CD8-positive, alpha-beta memory T cell (primary cell): ENCODE measurements at regions not wholly inside any gene's neighbourhood (a gene's known extent, or its start where the extent isn't known, plus 50 kb on each side); places are given as distances from the start of the nearest gene placed in this dataset.
"Not testable (repeated sequence)": the region's sequence is repeated elsewhere in the genome, so short reads cannot be mapped to it uniquely, and the experiment has no call there.

Experiments used
- CTCF ChIA-PET: fragments of 350-600 bp; sonication (Branson Sonifier 250); formaldehyde crosslinking; loops from one replicate; lab custom pipeline; 2021; ENCODE audit warnings: antibody characterized with exemption; lab: Charles Lee
- POLR2A ChIA-PET: fragments of 350-600 bp; sonication (Branson Sonifier 250); formaldehyde crosslinking; loops from one replicate; lab custom pipeline; 2021; ENCODE audit warnings: antibody characterized with exemption; lab: Charles Lee
- DNase-seq, 5 donors: peaks; one replicate each; pipeline versions ENCODE4 v3.0.0 to v3.0.0-alpha.2; 2020 to 2022; ENCODE audit warnings: mixed read lengths in 1 of 5
- H3K27ac ChIP-seq: one replicate; pipeline ENCODE4 v1.7.0; 2013; ENCODE audit warnings: low read depth, mild to moderate bottlenecking, low read length, moderate library complexity
- H3K27me3 ChIP-seq: 2 replicates; pipeline ENCODE4 v1.7.0; 2013; ENCODE audit warnings: low read length, mild to moderate bottlenecking; ENCODE audit not compliant: insufficient read depth, poor library complexity, severe bottlenecking
- H3K36me3 ChIP-seq: 2 replicates; pipeline ENCODE4 v1.7.0; 2013; ENCODE audit warnings: mild to moderate bottlenecking, low read length, moderate library complexity; ENCODE audit not compliant: insufficient read depth
- H3K4me1 ChIP-seq: 2 replicates; pipeline ENCODE4 v1.7.0; 2013; ENCODE audit warnings: mild to moderate bottlenecking, low read length, moderate library complexity; ENCODE audit not compliant: insufficient read depth
- H3K4me3 ChIP-seq: 2 replicates; pipeline ENCODE4 v1.7.0; 2013; ENCODE audit warnings: mild to moderate bottlenecking, low read length
- H3K9me3 ChIP-seq: 2 replicates; pipeline ENCODE4 v1.7.0; 2013; ENCODE audit warnings: mild to moderate bottlenecking, low read length
- H3K27ac Mint-ChIP-seq, 8 donors: one replicate each; pipeline ENCODE4 v1.8.0; 2020 to 2021; ENCODE audit warnings: mixed read lengths in 8 of 8, mild to moderate bottlenecking in 6 of 8, inconsistent platforms in 3 of 8, moderate library complexity in 3 of 8
- H3K27me3 Mint-ChIP-seq, 2 donors: one replicate each; pipeline ENCODE4 v1.8.0; 2020 to 2021; ENCODE audit warnings: mixed read lengths in 2 of 2, mild to moderate bottlenecking in 1 of 2, moderate library complexity in 1 of 2
- H3K36me3 Mint-ChIP-seq, 3 donors: one replicate each; pipeline ENCODE4 v1.8.0; 2020 to 2021; ENCODE audit warnings: mixed read lengths in 3 of 3, inconsistent platforms in 1 of 3, mild to moderate bottlenecking in 1 of 3
- H3K4me1 Mint-ChIP-seq, 3 donors: one replicate each; pipeline ENCODE4 v1.8.0; 2020 to 2021; ENCODE audit warnings: mixed read lengths in 3 of 3, inconsistent platforms in 1 of 3, mild to moderate bottlenecking in 1 of 3
- H3K4me3 Mint-ChIP-seq, 7 donors: one replicate each; pipeline ENCODE4 v1.8.0; 2020 to 2021; ENCODE audit warnings: mixed read lengths in 7 of 7, mild to moderate bottlenecking in 6 of 7, moderate library complexity in 4 of 7, inconsistent platforms in 2 of 7
- H3K9me3 Mint-ChIP-seq, 5 donors: one replicate each; pipeline ENCODE4 v1.8.0; 2020 to 2022; ENCODE audit warnings: mixed read lengths in 5 of 5, mild to moderate bottlenecking in 3 of 5, moderate library complexity in 2 of 5, inconsistent platforms in 1 of 5

DNA sequence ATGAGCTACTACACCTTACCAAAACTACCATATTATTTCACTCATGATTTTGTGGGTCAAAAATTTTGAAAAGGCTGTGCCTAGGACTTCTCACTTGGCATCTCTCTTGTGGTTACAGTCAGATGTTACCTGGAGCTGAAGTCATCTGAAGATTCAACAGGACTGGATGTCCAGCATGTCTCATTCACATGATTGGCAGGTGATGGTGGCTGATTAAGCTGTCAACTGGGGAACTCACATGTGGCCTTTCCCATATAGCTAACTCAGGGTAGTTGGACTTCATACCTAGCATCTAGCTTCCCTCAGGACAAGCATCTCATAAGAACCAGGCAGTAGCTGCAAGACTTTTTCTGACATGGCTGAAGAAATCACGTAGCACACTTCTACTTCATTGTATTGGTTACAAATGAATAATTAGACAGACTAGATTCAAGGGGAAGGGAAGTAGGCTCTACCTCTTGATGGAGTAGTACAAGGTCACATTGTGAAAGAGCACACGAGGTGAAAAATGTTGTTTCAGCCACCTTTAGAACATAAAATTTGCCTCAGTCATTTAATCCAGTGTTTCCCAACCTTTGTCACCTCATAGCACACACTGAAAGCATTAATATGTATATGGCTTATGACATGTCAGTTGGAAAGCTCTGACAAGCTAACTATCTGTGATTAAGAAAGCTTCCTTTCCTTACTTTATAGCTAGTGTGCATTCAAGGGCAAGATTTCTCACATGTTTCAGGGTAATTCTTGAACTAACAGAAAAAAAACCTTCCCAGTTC is 68.0 kb upstream of the PTGFRN start:
- no peak for DNase-seq
- Mint-ChIP-seq H3K27ac (peak overlapping the region in 1 of 8 donors; percentile 10), H3K4me1 (no peaks in the 10 kb centered on the region), H3K4me3 (no peak overlapping the region), H3K36me3 (peaks cover 0 to 13% (median 4%) of the 10 kb centered on the region in 3 donors), H3K9me3 (peaks cover 0 to 8% (median 6%) of the 10 kb centered on the region in 5 donors), H3K27me3 (peaks cover 0 to 5% of the 10 kb centered on the region in 2 donors)
- no peaks in the 10 kb centered on the region for H3K4me1 ChIP-seq
- CTCF ChIA-PET, result interaction anchor here (1.4 to 2.4 kb wide), 2 partner anchors 12 to 104 kb away, joined by 3 to 6 read pairs; no protein-coding TSS in a partner anchor
- POLR2A ChIA-PET, result no interaction called here
- no peak overlapping the region for H3K27ac ChIP-seq
- H3K27me3 ChIP-seq, result no peaks in the 10 kb centered on the region
- H3K36me3 ChIP-seq, result no peaks in the 10 kb centered on the region
- H3K9me3 ChIP-seq, result no peaks in the 10 kb centered on the region
- H3K4me3 ChIP-seq, result no peak overlapping the region

DNA sequence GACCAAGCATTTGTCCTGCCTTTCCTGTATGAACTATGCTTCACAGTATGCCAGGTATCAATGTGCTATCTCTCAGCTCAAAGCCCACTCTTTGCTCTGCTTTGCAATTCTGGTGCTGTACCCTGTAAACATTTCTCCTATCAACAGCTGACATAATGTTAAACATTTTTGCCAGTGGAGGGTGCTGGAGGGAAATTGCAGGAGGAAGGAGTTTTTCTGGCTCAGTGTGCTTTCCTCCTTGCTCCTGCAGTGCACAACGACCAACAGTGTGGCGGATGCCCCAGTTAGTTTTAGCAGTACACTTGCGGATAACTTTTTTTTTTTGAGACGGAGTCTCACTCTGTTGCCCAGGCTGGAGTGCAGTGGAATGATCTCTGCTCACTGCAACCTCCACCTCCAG is 67.1 kb upstream of the PTGFRN start:
- no peaks in the 10 kb centered on the region for H3K36me3 ChIP-seq
- no peak overlapping the region for H3K4me3 Mint-ChIP-seq
- no peaks in the 10 kb centered on the region for H3K4me1 ChIP-seq
- H3K4me1 Mint-ChIP-seq, result no peaks in the 10 kb centered on the region
- peaks cover 0 to 4% of the 10 kb centered on the region in 2 donors for H3K27me3 Mint-ChIP-seq
- ChIA-PET POLR2A (no interaction called here), CTCF (interaction anchor here (1.4 kb wide), 1 partner anchor 11 kb away, joined by 3 read pairs; no protein-coding TSS in a partner anchor)
- H3K27ac ChIP-seq, result no peak overlapping the region
- no peak for DNase-seq
- no peaks in the 10 kb centered on the region for H3K9me3 ChIP-seq
- H3K9me3 Mint-ChIP-seq, result peaks cover 0 to 3% (median 0%) of the 10 kb centered on the region in 5 donors
- H3K27ac Mint-ChIP-seq, result no peak overlapping the region
- no peak overlapping the region for H3K4me3 ChIP-seq
- peaks cover 0 to 4% (median 4%) of the 10 kb centered on the region in 3 donors for H3K36me3 Mint-ChIP-seq
- no peaks in the 10 kb centered on the region for H3K27me3 ChIP-seq

DNA sequence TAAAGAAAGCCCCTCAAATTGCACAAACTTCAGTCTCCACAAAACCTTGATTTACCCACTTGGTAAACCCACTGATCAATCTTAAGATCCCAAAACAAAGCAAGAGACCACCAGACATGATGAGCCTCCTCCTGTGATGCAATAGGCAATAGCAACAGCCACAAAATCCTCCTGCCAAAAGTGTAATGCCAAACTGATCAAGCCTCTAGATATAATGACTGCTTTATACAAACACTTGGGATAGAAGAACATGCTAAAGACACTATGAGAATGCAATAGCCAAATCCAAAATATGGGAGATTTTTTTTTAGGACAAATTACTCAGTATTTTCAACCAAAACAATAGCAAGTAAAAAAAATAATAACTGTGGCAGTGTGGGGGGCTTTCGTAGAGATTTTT is 64.9 kb upstream of the PTGFRN start:
- Histone ChIP-seq H3K4me1 (no peaks in the 10 kb centered on the region), H3K36me3 (no peaks in the 10 kb centered on the region), H3K9me3 (no peaks in the 10 kb centered on the region), H3K4me3 (no peak overlapping the region), H3K27me3 (no peaks in the 10 kb centered on the region), H3K27ac (no peak overlapping the region)
- no peak for DNase-seq
- no peaks in the 10 kb centered on the region for H3K36me3 Mint-ChIP-seq
- CTCF ChIA-PET, result no interaction called here
- H3K4me3 Mint-ChIP-seq, result no peak overlapping the region
- no peak overlapping the region for H3K27ac Mint-ChIP-seq
- peaks cover 0 to 5% (median 4%) of the 10 kb centered on the region in 3 donors for H3K4me1 Mint-ChIP-seq
- no peaks in the 10 kb centered on the region for H3K9me3 Mint-ChIP-seq
- peaks cover 0 to 3% of the 10 kb centered on the region in 2 donors for H3K27me3 Mint-ChIP-seq
- POLR2A ChIA-PET, result no interaction called here

DNA sequence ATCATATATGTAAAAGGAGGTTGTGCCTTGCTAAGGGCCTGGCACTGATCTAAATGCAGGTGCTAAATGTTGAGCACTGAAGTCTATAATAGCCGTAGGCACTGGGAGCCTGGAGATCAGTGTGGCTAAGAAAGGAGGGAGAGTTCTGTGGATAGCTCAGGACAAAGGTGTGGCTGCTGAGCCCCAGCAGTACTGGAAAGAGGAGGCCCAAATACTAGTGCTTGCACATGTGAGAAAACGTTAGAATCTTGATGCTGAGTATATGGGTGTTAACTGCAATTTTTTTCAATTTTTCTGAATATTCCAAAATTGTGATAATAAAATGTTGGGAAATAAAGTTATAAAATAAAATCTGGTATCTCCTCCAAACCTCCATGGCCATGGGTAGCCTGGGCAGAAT is 62.5 kb upstream of the PTGFRN start:
- Histone ChIP-seq H3K4me1 (no peaks in the 10 kb centered on the region), H3K4me3 (no peak overlapping the region), H3K27ac (no peak overlapping the region), H3K36me3 (no peaks in the 10 kb centered on the region), H3K27me3 (no peaks in the 10 kb centered on the region), H3K9me3 (no peaks in the 10 kb centered on the region)
- H3K27me3 Mint-ChIP-seq, result peaks cover 0 to 3% of the 10 kb centered on the region in 2 donors
- ChIA-PET CTCF (no interaction called here), POLR2A (interaction anchor here (0.6 kb wide), 1 partner anchor 481 kb away, joined by 3 read pairs; no protein-coding TSS in a partner anchor)
- no peak overlapping the region for H3K27ac Mint-ChIP-seq
- H3K4me1 Mint-ChIP-seq, result peaks cover 0 to 5% (median 4%) of the 10 kb centered on the region in 3 donors
- H3K4me3 Mint-ChIP-seq, result no peak overlapping the region
- DNase-seq, result no peak
- no peaks in the 10 kb centered on the region for H3K9me3 Mint-ChIP-seq
- no peaks in the 10 kb centered on the region for H3K36me3 Mint-ChIP-seq

DNA sequence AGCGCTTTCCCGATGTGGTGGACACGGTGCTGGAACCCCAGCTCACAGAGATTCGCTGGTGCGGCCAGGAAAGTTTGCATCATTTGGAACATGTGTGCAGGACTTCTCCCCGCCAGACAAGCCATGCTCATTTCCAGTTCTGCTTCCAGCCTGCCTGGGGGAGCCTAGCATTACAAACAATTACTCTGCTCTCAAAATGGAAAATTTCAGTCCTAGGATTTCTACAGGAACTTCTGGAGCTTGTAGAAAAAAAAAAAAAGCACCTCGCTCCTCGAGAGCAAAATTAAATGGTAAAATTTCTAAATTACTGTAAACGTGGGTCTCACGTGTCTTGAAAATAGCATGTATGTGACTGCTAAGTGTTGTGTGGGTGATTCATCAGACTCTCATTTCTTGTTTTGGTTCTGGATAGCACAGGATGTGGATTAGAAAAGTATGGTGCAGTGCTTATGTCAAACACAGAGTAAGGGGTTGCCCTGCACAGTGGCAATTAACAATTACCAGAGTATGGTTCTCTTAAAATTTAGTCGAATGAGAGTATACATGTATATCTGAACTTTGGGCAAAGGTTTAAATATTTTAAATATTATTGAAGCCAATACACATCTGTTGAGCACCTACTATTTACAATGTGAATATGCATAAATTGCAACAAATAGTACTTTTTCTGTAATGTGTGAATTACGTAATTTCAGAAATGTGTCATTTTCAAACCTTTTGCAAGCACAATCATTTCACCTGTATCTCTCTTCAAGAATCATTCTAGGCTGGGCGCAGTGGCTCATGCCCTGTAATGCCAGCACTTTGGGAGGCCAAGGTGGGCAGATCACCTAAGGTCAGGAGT is 61.8 kb upstream of the PTGFRN start:
- ChIA-PET CTCF (no interaction called here), POLR2A (interaction anchor here (0.6 kb wide), 1 partner anchor 481 kb away, joined by 3 read pairs; no protein-coding TSS in a partner anchor)
- Histone ChIP-seq H3K27ac (no peak overlapping the region), H3K9me3 (no peaks in the 10 kb centered on the region), H3K27me3 (no peaks in the 10 kb centered on the region), H3K4me3 (no peak overlapping the region), H3K36me3 (no peaks in the 10 kb centered on the region), H3K4me1 (no peaks in the 10 kb centered on the region)
- H3K27ac Mint-ChIP-seq, result no peak overlapping the region
- H3K4me3 Mint-ChIP-seq, result no peak overlapping the region
- no peaks in the 10 kb centered on the region for H3K36me3 Mint-ChIP-seq
- DNase-seq, result no peak
- H3K9me3 Mint-ChIP-seq, result no peaks in the 10 kb centered on the region
- H3K27me3 Mint-ChIP-seq, result peaks cover 0 to 3% of the 10 kb centered on the region in 2 donors
- peaks cover 0 to 5% (median 4%) of the 10 kb centered on the region in 3 donors for H3K4me1 Mint-ChIP-seq

DNA sequence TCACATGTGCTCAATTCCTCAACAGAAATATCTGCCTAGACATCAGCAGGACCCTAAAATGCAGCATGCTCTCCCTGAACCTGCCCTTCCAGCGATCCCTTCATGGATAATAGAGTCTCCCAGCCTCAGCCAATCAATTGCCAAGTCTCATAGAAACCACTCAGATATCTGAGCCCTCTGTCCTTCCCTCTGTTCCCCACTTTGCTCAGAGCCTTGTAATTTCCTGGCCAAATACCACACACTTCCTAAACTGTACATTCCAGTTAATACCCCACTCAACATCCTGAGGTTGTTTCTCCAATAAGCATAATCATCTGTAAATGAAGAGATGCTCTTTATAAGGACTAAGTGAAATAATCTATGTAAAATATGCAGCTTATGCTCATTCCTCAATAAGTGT is 59.3 kb upstream of the PTGFRN start:
- no peak overlapping the region for H3K27ac Mint-ChIP-seq
- POLR2A ChIA-PET, result no interaction called here
- Histone ChIP-seq H3K4me1 (no peaks in the 10 kb centered on the region), H3K27me3 (no peaks in the 10 kb centered on the region), H3K27ac (no peak overlapping the region), H3K9me3 (no peaks in the 10 kb centered on the region), H3K4me3 (no peak overlapping the region), H3K36me3 (no peaks in the 10 kb centered on the region)
- H3K4me1 Mint-ChIP-seq, result peaks cover 7 to 17% (median 7%) of the 10 kb centered on the region in 3 donors
- no peak overlapping the region for H3K4me3 Mint-ChIP-seq
- no peaks in the 10 kb centered on the region for H3K36me3 Mint-ChIP-seq
- no peak for DNase-seq
- H3K9me3 Mint-ChIP-seq, result no peaks in the 10 kb centered on the region
- H3K27me3 Mint-ChIP-seq, result peaks cover 3% of the 10 kb centered on the region in 2 donors
- CTCF ChIA-PET, result no interaction called here

DNA sequence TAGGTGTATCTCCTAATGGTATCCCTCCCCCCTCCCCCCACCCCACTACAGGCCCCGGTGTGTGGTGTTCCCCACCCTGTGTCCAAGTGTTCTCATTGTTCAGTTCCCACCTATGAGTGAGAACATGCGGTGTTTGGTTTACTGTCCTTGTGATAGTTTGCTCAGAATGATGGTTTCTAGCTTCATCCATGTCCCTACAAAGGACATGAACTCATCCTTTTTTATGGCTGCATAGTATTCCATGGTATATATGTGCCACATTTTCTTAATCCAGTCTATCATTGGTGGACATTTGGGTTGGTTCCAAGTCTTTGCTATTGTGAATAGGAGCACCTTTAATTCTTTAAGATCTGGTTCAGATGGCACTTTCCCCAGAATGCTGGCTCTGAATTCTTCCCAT is 58.5 kb upstream of the PTGFRN start:
- peaks cover 7 to 17% (median 7%) of the 10 kb centered on the region in 3 donors for H3K4me1 Mint-ChIP-seq

DNA sequence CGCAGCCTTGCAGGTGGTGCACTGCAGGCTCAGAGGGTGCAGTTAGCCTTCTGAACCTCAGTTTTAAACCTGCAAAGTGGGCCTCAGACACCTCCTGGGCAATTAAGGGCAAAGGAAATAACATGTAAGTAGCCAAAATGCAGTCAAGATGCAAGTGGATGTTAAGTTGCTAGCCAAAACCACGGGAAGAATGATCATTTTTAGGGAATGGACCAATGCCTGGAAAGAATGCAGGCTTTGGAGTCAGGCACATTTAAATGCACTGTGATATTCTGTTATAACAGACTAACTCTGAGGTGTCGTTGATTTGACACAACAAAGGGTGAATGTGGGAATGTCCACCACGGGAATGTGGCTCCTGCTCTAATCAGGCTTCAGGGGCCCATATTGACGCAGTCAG is 57.9 kb upstream of the PTGFRN start:
- Histone ChIP-seq H3K27me3 (no peaks in the 10 kb centered on the region), H3K4me1 (no peaks in the 10 kb centered on the region), H3K36me3 (no peaks in the 10 kb centered on the region), H3K27ac (no peak overlapping the region), H3K4me3 (no peak overlapping the region), H3K9me3 (no peaks in the 10 kb centered on the region)
- Mint-ChIP-seq H3K9me3 (no peaks in the 10 kb centered on the region), H3K27me3 (peaks cover 0 to 3% of the 10 kb centered on the region in 2 donors), H3K36me3 (no peaks in the 10 kb centered on the region), H3K4me3 (no peak overlapping the region), H3K27ac (no peak overlapping the region), H3K4me1 (peaks cover 7 to 17% (median 7%) of the 10 kb centered on the region in 3 donors)
- ChIA-PET POLR2A (interaction anchor here (0.5 kb wide), 1 partner anchor 282 kb away, joined by 3 read pairs; no protein-coding TSS in a partner anchor), CTCF (no interaction called here)
- DNase-seq, result no peak

More for the DNA sequence above, 58.5 kb upstream of the PTGFRN start:
- H3K27ac Mint-ChIP-seq, H3K9me3 ChIP-seq, H3K36me3 Mint-ChIP-seq, H3K4me3 ChIP-seq, H3K27me3 ChIP-seq, H3K27ac ChIP-seq, H3K27me3 Mint-ChIP-seq, H3K4me1 ChIP-seq, POLR2A ChIA-PET, H3K9me3 Mint-ChIP-seq, H3K36me3 ChIP-seq, DNase-seq, CTCF ChIA-PET, H3K4me3 Mint-ChIP-seq: not testable (repeated sequence)
